ENCODE measurements at regions not wholly inside any gene's neighbourhood (a gene's known extent, or its start where the extent isn't known, plus 50 kb on each side); places are given as distances from the start of the nearest gene placed in this dataset.

- TF ChIP-seq, protein P1, sequence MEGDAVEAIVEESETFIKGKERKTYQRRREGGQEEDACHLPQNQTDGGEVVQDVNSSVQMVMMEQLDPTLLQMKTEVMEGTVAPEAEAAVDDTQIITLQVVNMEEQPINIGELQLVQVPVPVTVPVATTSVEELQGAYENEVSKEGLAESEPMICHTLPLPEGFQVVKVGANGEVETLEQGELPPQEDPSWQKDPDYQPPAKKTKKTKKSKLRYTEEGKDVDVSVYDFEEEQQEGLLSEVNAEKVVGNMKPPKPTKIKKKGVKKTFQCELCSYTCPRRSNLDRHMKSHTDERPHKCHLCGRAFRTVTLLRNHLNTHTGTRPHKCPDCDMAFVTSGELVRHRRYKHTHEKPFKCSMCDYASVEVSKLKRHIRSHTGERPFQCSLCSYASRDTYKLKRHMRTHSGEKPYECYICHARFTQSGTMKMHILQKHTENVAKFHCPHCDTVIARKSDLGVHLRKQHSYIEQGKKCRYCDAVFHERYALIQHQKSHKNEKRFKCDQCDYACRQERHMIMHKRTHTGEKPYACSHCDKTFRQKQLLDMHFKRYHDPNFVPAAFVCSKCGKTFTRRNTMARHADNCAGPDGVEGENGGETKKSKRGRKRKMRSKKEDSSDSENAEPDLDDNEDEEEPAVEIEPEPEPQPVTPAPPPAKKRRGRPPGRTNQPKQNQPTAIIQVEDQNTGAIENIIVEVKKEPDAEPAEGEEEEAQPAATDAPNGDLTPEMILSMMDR (IDR thresholded peaks at IDR 0.05; ENCODE audit: low read depth, low read length, missing control alignments) = no peak
- H3K4me3 ChIP-seq (replicated peaks; ENCODE audit: low read depth, low read length) = no peak overlapping the region
- no peak for DNase-seq (ENCODE audit: extremely low read depth, low read depth)
Measured at GRCh38 chr6:156061465-156061864, 605.8 kb upstream of the NOX3 start.

GRCh38 chr6:156060013-156060412 is 604.4 kb upstream of the NOX3 start:
- no peak overlapping the region for H3K4me3 ChIP-seq (replicated peaks; ENCODE audit: low read depth, low read length)
- no peak for DNase-seq (ENCODE audit: extremely low read depth, low read depth)
- TF ChIP-seq, protein P1 (IDR thresholded peaks at IDR 0.05; ENCODE audit: low read depth, low read length, missing control alignments) = no peak

GRCh38 chr6:156058356-156058755 is 602.7 kb upstream of the NOX3 start:
- TF ChIP-seq, protein P1 (IDR thresholded peaks at IDR 0.05; ENCODE audit: low read depth, low read length, missing control alignments) = no peak
- DNase-seq (ENCODE audit: extremely low read depth, low read depth) = no peak
- no peak overlapping the region for H3K4me3 ChIP-seq (replicated peaks; ENCODE audit: low read depth, low read length)

DNA sequence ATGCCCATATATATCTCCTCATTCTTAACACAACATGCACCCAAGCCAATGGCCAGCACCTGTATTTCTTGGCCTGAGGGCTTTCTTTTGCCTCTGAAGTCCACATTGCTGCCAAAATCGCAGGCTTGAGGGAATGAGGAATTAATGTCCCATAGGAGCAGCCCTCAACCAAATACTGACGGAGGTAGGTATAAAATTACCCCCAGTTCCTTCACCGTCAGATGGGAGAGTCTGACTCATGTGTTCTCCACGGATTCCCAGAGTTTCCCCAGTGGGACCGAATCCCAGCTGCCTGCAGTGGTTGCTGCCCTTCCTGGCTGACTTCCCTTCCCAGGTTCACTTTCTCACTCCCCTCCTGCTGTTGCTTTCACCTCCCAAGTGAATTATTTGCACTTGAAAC is 602.2 kb upstream of the NOX3 start:
- TF ChIP-seq, protein P1 (IDR thresholded peaks at IDR 0.05; ENCODE audit: low read depth, low read length, missing control alignments) = no peak
- no peak overlapping the region for H3K4me3 ChIP-seq (replicated peaks; ENCODE audit: low read depth, low read length)
- no peak for DNase-seq (ENCODE audit: extremely low read depth, low read depth)

DNA sequence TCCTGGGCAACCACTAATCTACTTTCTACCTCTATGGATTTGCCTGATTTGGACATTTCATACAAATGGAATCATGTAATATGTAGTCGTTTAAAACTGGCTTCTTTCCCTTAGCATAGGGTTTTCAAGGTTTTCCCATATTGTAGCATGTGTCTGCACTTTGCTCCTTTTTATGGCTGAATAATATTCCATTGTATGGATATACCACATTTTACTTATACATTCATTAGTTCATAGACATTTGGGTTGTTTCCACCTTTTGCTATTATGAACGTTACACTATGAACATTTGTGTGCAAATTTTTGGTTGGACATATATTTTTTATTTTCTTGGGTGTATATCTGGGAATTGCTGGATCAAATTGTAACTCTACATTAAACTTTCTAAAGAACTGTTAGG is 600.4 kb upstream of the NOX3 start:
- no peak overlapping the region for H3K4me3 ChIP-seq (replicated peaks; ENCODE audit: low read depth, low read length)
- TF ChIP-seq, protein P1 (IDR thresholded peaks at IDR 0.05; ENCODE audit: low read depth, low read length, missing control alignments) = no peak
- no peak for DNase-seq (ENCODE audit: extremely low read depth, low read depth)

- TF ChIP-seq, protein P1 (IDR thresholded peaks at IDR 0.05; ENCODE audit: low read depth, low read length, missing control alignments) = no peak
- no peak for DNase-seq (ENCODE audit: extremely low read depth, low read depth)
- H3K4me3 ChIP-seq (replicated peaks; ENCODE audit: low read depth, low read length) = no peak overlapping the region
Measured at GRCh38 chr6:156053626-156054025, 598.0 kb upstream of the NOX3 start.

- DNase-seq (ENCODE audit: extremely low read depth, low read depth) = no peak
- H3K4me3 ChIP-seq (replicated peaks; ENCODE audit: low read depth, low read length) = no peak overlapping the region
- TF ChIP-seq, protein P1 (IDR thresholded peaks at IDR 0.05; ENCODE audit: low read depth, low read length, missing control alignments) = no peak
Measured at GRCh38 chr6:156046841-156047449, 591.3 kb upstream of the NOX3 start.
